Ishikawa (cell line): ENCODE measurements at regions not wholly inside any gene's neighbourhood (a gene's known extent, or its start where the extent isn't known, plus 50 kb on each side); places are given as distances from the start of the nearest gene placed in this dataset.

ENCODE experiments used
- CEBPB ChIP-seq: IDR thresholded peaks from 2 replicates; pipeline ENCODE4 v1.6.1; 2012
- CREB1 ChIP-seq: IDR thresholded peaks from 2 replicates; pipeline ENCODE4 v1.6.1; 2012; ENCODE audit warnings: low read depth
- EGR1 ChIP-seq: IDR thresholded peaks from 2 replicates; pipeline ENCODE4 v1.6.1; 2012
- EP300 ChIP-seq: IDR thresholded peaks from 2 replicates; pipeline ENCODE4 v1.6.1; 2012; ENCODE audit warnings: borderline replicate concordance
- FOXM1 ChIP-seq: IDR thresholded peaks from 2 replicates; pipeline ENCODE4 v1.6.1; 2012; ENCODE audit warnings: low read depth, borderline replicate concordance
- MAX ChIP-seq: IDR thresholded peaks from 2 replicates; pipeline ENCODE4 v1.6.1; 2012
- NFIC ChIP-seq: IDR thresholded peaks from 2 replicates; pipeline ENCODE4 v1.6.1; 2012
- RAD21 ChIP-seq: IDR thresholded peaks from 2 replicates; pipeline ENCODE4 v1.6.1; 2012; ENCODE audit warnings: low read depth
- REST ChIP-seq: IDR thresholded peaks from 2 replicates; pipeline ENCODE4 v1.6.1; 2012; ENCODE audit warnings: low read depth, mild to moderate bottlenecking
- TAF1 ChIP-seq: IDR thresholded peaks from 2 replicates; pipeline ENCODE4 v1.6.1; 2012; ENCODE audit warnings: low read depth, mild to moderate bottlenecking
- TCF12 ChIP-seq: IDR thresholded peaks from 2 replicates; pipeline ENCODE4 v1.6.1; 2012; ENCODE audit warnings: low read depth
- TEAD4 ChIP-seq: IDR thresholded peaks from 2 replicates; pipeline ENCODE4 v1.6.1; 2012
- USF1 ChIP-seq: IDR thresholded peaks from 2 replicates; pipeline ENCODE4 v1.6.1; 2012
- YY1 ChIP-seq: IDR thresholded peaks from 2 replicates; pipeline ENCODE4 v1.6.1; 2012; ENCODE audit warnings: low read depth
- ZBTB7A ChIP-seq: IDR thresholded peaks from 2 replicates; pipeline ENCODE4 v1.6.1; 2012; ENCODE audit warnings: low read depth

- no peak for TF ChIP-seq EGR1
Measured at GRCh38 chr5:56294354-56294753, 61.2 kb upstream of the ANKRD55 start.

GRCh38 chr5:56291661-56292374, 58.7 kb upstream of the ANKRD55 start:
- TF ChIP-seq ZBTB7A (no peak), TEAD4 (no peak), USF1 (no peak), EGR1 (no peak), REST (no peak), TCF12 (no peak), CREB1 (no peak), TAF1 (no peak), FOXM1 (no peak), RAD21 (no peak), CEBPB (no peak), MAX (no peak), NFIC (no peak), YY1 (no peak), EP300 (no peak)

- no peak for TF ChIP-seq USF1
- TF ChIP-seq CEBPB: no peak
- TF ChIP-seq EP300: no peak
- TF ChIP-seq YY1: no peak
- TF ChIP-seq FOXM1: no peak
- TF ChIP-seq EGR1: no peak
- TF ChIP-seq MAX: no peak
- TF ChIP-seq RAD21: no peak
- TF ChIP-seq TEAD4: no peak
- no peak for TF ChIP-seq TCF12
- no peak for TF ChIP-seq NFIC
- no peak for TF ChIP-seq TAF1
- TF ChIP-seq REST: no peak
Measured at GRCh38 chr5:56291079-56291643, 58.0 kb upstream of the ANKRD55 start.

- TF ChIP-seq CEBPB: no peak
- TF ChIP-seq FOXM1: no peak
- no peak for TF ChIP-seq CREB1
- no peak for TF ChIP-seq TEAD4
- TF ChIP-seq YY1: no peak
- no peak for TF ChIP-seq TCF12
- no peak for TF ChIP-seq REST
- no peak for TF ChIP-seq NFIC
- no peak for TF ChIP-seq ZBTB7A
- TF ChIP-seq USF1: no peak
- no peak for TF ChIP-seq EP300
- no peak for TF ChIP-seq TAF1
- TF ChIP-seq MAX: no peak
- TF ChIP-seq RAD21: no peak
- TF ChIP-seq EGR1: no peak
Measured at GRCh38 chr5:56290378-56291078, 57.4 kb upstream of the ANKRD55 start.
